Astrocyte (in vitro differentiated cells and primary cell): ENCODE measurements at regions not wholly inside any gene's neighbourhood (a gene's known extent, or its start where the extent isn't known, plus 50 kb on each side); places are given as distances from the start of the nearest gene placed in this dataset.

Experiments used
- EZH2 ChIP-seq: IDR thresholded peaks from 2 replicates; pipeline ENCODE4 v1.6.1; 2012; ENCODE audit warnings: mild to moderate bottlenecking, low read length, inconsistent platforms; ENCODE audit not compliant: insufficient read depth
- TF ChIP-seq, protein P1 (sequence below): IDR thresholded peaks from 2 replicates; pipeline ENCODE4 v1.5.1; 2011; ENCODE audit warnings: low read depth, mild to moderate bottlenecking, inconsistent platforms, low read length, moderate library complexity; ENCODE audit not compliant: insufficient read depth

DNA sequence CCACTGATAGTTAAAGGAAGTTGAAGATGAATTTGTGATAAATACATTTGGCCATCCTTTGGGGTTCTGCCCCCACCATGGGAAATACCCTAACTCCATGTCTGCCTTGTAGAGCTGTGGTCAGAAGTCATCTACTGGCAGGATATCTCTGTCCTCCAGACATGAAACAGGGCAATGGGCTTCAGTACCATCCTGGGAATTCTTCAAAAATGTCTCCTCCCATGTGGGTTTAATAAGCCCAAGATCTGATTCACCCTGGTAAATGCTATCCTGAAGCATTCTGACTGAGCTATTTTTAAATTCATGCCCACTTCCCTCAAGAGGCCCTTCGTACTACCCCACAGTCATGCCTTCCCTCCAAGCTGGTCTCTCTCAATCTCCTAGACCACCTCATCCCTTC, 113.7 kb upstream of the SLC25A36 start:
- TF ChIP-seq, protein P1, sequence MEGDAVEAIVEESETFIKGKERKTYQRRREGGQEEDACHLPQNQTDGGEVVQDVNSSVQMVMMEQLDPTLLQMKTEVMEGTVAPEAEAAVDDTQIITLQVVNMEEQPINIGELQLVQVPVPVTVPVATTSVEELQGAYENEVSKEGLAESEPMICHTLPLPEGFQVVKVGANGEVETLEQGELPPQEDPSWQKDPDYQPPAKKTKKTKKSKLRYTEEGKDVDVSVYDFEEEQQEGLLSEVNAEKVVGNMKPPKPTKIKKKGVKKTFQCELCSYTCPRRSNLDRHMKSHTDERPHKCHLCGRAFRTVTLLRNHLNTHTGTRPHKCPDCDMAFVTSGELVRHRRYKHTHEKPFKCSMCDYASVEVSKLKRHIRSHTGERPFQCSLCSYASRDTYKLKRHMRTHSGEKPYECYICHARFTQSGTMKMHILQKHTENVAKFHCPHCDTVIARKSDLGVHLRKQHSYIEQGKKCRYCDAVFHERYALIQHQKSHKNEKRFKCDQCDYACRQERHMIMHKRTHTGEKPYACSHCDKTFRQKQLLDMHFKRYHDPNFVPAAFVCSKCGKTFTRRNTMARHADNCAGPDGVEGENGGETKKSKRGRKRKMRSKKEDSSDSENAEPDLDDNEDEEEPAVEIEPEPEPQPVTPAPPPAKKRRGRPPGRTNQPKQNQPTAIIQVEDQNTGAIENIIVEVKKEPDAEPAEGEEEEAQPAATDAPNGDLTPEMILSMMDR, result no peak
- TF ChIP-seq EZH2, result no peak
